Peyer's patch (tissue), 4 donors: ENCODE measurements at regions not wholly inside any gene's neighbourhood (a gene's known extent, or its start where the extent isn't known, plus 50 kb on each side); places are given as distances from the start of the nearest gene placed in this dataset.
"Not testable (repeated sequence)": the region's sequence is repeated elsewhere in the genome, so short reads cannot be mapped to it uniquely, and the experiment has no call there.

ENCODE experiments used
- DNase-seq, 3 donors: peaks; one replicate each; pipeline ENCODE4 v3.0.0-alpha.2; 2017 to 2019
- H3K27ac ChIP-seq, 4 donors: fragments of 200-600 bp; sonication (generic); one replicate each; pipeline ENCODE4 v1.5.1; 2016 to 2019
- H3K27me3 ChIP-seq, 2 donors: fragments of 200-600 bp; sonication (generic); one replicate each; pipeline ENCODE4 v1.5.1; 2019
- H3K36me3 ChIP-seq, 3 donors: fragments of 200-600 bp; sonication (generic); one replicate each; pipeline ENCODE4 v1.5.1; 2016 to 2019
- H3K4me1 ChIP-seq, 4 donors: fragments of 200-600 bp; sonication (generic); one replicate each; pipeline ENCODE4 v1.5.1; 2016 to 2019
- H3K4me3 ChIP-seq, 4 donors: fragments of 200-600 bp; sonication (generic); 1 replicate in 3 of 4; 2 replicates in 1 of 4; pipeline ENCODE4 v1.5.1; 2016 to 2019; ENCODE audit warnings: mild to moderate bottlenecking in 1 of 4
- H3K9me3 ChIP-seq, 4 donors: fragments of 200-600 bp; sonication (generic); one replicate each; pipeline ENCODE4 v1.5.1; 2016 to 2019; ENCODE audit warnings: mild to moderate bottlenecking in 1 of 4
- CTCF ChIP-seq, 6 experiments: fragments of 450-650 bp in 4 of 6; fragments of 200-600 bp in 2 of 6; sonication (generic) in 1 of 6; IDR thresholded peaks; one replicate each; pipeline ENCODE4 v1.5.1; 2017 to 2019; ENCODE audit warnings: antibody characterized with exemption in 6 of 6, mild to moderate bottlenecking in 3 of 6, moderate library complexity in 1 of 6
- POLR2A ChIP-seq, 2 donors: fragments of 450-650 bp; IDR thresholded peaks; one replicate each; pipeline ENCODE4 v1.5.1; 2017; ENCODE audit warnings: antibody characterized with exemption in 2 of 2, mild to moderate bottlenecking in 2 of 2, moderate library complexity in 2 of 2

GRCh38 chr21:16457498-16457897 lies 727.7 kb downstream of the USP25 start:
- Histone ChIP-seq H3K4me3 (no peak overlapping the region), H3K27me3 (no peaks in the 10 kb centered on the region), H3K27ac (no peak overlapping the region), H3K9me3 (no peaks in the 10 kb centered on the region), H3K36me3 (no peaks in the 10 kb centered on the region), H3K4me1 (no peaks in the 10 kb centered on the region)
- DNase-seq, result no peak
- TF ChIP-seq CTCF (IDR thresholded peaks at IDR 0.05) (no peak), POLR2A (IDR thresholded peaks at IDR 0.05) (no peak)

DNA sequence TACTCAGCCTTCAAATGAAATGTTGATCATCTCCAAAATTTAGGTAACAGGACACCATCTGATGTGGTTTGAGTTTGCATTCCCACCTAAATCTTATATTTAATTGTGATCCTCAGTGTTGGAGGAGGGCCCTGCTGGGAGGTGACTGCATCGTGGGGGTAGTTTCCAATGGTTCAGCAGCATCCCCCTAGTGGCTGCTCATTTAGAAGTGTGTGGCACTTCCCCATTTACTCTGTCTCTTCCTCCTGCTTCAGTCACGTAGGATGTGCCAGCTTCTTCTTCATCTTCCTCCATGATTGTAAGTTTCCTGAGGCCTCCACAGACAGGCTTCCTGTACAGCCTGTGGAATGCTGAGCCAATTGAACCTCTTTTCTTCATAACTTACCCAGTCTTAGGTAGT lies 731.2 kb downstream of the USP25 start:
- Histone ChIP-seq H3K36me3 (no peaks in the 10 kb centered on the region), H3K27me3 (no peaks in the 10 kb centered on the region), H3K4me1 (no peaks in the 10 kb centered on the region), H3K4me3 (no peak overlapping the region), H3K27ac (no peak overlapping the region), H3K9me3 (no peaks in the 10 kb centered on the region)
- TF ChIP-seq POLR2A (IDR thresholded peaks at IDR 0.05) (no peak), CTCF (IDR thresholded peaks at IDR 0.05) (no peak)
- DNase-seq, result no peak

DNA sequence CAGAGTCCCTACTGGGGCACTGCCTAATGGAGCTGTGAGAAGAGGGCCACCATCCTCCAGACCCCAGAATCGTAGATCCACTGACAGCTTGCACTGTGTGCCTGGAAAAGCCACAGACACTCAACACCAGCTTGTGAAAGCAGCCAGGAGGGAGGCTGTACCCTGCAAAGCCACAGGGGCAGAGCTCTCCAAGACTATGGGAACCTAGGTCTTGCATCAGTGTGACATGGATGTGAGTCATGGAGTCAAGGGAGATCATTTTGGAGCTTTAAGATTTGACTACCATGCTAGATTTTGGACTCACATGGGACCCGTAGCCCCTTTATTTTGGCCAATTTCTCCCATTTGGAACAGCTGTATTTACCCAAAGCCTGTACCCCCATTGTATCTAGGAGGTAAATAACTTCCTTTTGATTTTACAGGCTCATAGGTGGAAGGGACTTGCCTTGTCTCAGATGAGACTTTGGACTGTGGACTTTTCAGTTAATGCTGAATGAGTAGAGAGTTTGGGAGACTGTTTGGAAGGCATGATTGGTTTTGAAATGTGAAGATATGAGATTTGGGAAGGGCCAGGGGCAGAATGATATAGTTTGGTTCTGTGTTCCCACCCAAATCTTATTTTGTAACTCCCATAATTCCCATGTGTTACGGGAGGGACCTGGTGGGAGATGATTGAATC lies 734.6 kb downstream of the USP25 start:
- not testable (repeated sequence) for H3K9me3 ChIP-seq, H3K27me3 ChIP-seq, H3K36me3 ChIP-seq, H3K4me1 ChIP-seq, DNase-seq, H3K27ac ChIP-seq, H3K4me3 ChIP-seq

DNA sequence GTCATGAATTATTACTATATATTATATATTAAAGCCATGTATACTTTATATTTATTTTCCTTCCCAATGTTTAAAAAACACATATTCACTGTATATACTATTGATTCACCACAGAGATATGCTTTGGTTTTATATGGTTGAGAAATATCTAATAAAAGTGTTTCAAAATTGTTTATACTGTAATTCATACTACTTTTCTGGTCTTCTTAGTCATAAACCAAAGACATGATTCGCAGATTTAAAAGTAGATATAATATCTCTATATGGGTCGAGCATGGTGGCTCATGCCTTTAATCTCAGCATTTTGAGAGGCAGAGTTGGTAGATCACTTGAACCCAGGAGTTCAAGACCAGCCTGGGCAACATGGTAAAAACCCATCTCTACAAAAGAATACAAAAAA lies 738.4 kb downstream of the USP25 start:
- DNase-seq, result no peak
- Histone ChIP-seq H3K4me1 (no peaks in the 10 kb centered on the region), H3K27me3 (no peaks in the 10 kb centered on the region), H3K4me3 (no peak overlapping the region), H3K9me3 (no peaks in the 10 kb centered on the region), H3K27ac (no peak overlapping the region), H3K36me3 (no peaks in the 10 kb centered on the region)
- TF ChIP-seq POLR2A (IDR thresholded peaks at IDR 0.05) (no peak), CTCF (IDR thresholded peaks at IDR 0.05) (no peak)

GRCh38 chr21:16473988-16474387 lies 744.2 kb downstream of the USP25 start:
- H3K36me3 ChIP-seq, result no peaks in the 10 kb centered on the region
- H3K27ac ChIP-seq, result no peak overlapping the region
- H3K4me3 ChIP-seq, result no peak overlapping the region
- H3K9me3 ChIP-seq, result no peaks in the 10 kb centered on the region
- TF ChIP-seq POLR2A (IDR thresholded peaks at IDR 0.05) (no peak), CTCF (IDR thresholded peaks at IDR 0.05) (no peak)
- H3K4me1 ChIP-seq, result no peaks in the 10 kb centered on the region
- H3K27me3 ChIP-seq, result no peaks in the 10 kb centered on the region
- no peak for DNase-seq

DNA sequence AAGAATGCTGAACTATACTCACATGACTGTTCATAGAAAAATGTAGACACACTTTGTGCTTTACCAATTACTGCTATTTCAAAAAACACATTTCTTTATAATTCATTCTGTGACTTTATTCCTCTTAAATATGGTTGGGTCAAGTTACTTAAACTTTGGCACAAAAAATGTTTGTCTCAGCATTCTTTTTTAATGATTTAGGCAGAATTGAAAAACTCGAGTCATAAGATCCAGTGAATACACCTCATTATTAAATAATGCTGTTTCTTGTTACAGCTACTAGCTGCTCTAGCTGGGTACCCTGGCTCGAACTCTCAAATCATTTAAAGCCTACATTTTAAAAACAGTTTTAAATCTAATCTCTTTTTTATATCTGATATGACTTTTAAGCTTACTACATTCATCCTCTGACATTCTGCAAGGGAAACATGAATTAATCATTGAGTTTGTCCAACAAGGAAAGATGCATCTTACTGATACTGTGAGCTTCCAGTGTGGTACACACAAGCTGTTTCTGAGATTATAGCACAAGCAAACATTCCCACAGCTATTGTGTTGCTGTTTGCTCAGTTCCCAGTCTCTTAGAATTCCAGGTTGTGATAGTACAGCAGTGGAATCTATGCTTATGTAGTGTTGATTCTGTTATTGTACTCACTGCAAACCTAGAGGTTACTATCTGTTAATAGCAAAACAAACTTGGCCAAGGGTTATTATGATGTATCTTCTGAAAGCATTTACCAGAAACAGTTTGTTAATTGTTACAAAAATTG lies 746.5 kb downstream of the USP25 start:
- Histone ChIP-seq H3K27me3 (no peaks in the 10 kb centered on the region), H3K4me3 (no peak overlapping the region), H3K4me1 (no peaks in the 10 kb centered on the region), H3K27ac (no peak overlapping the region), H3K36me3 (no peaks in the 10 kb centered on the region), H3K9me3 (no peaks in the 10 kb centered on the region)
- no peak for TF ChIP-seq POLR2A (IDR thresholded peaks at IDR 0.05)
- TF ChIP-seq CTCF (IDR thresholded peaks at IDR 0.05), result no peak
- no peak for DNase-seq
